ENCODE measurements at regions not wholly inside any gene's neighbourhood (a gene's known extent, or its start where the extent isn't known, plus 50 kb on each side); places are given as distances from the start of the nearest gene placed in this dataset.

DNA sequence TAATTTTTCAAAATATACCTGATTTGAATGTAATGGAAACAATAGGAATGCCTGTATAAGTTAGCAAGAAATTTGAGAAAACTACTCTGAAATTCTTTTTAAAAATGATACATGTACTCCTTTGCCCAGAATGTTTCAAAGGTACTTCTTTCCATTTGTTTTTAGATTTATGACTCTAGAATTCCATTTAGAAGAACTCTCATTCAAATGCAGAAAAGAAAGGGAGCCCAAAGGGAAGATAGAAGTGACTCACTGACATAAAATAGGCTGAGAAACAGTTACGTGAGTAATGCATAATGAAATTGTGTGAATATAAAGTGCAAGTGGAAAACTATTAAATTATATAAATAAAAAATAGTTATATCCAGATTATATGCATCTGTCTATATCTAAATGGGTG is 926.3 kb downstream of the TAF11L14 start:
- Histone ChIP-seq H3K27ac (no peak overlapping the region), H3K9me3 (ENCODE audit: low read depth) (no peaks in the 10 kb centered on the region), H3K4me1 (ENCODE audit: low read depth) (no peaks in the 10 kb centered on the region), H3K36me3 (no peaks in the 10 kb centered on the region), H3K27me3 (no peaks in the 10 kb centered on the region), H3K4me3 (no peak overlapping the region)
- TF ChIP-seq CTCF (IDR thresholded peaks at IDR 0.05; ENCODE audit: low read depth, low read length): no peak
- no peak for DNase-seq (ENCODE audit: low read depth in 1 of 2, low spot score in 1 of 2)

- TF ChIP-seq CTCF (IDR thresholded peaks at IDR 0.05; ENCODE audit: low read depth, low read length): no peak
- Histone ChIP-seq H3K9me3 (ENCODE audit: low read depth) (no peaks in the 10 kb centered on the region), H3K4me3 (no peak overlapping the region), H3K4me1 (ENCODE audit: low read depth) (no peaks in the 10 kb centered on the region), H3K27me3 (no peaks in the 10 kb centered on the region), H3K27ac (no peak overlapping the region), H3K36me3 (no peaks in the 10 kb centered on the region)
- DNase-seq (ENCODE audit: low read depth in 1 of 2, low spot score in 1 of 2): no peak
These were observed 929.6 kb downstream of the TAF11L14 start for GRCh38 chr5:18563853-18564252.

DNA sequence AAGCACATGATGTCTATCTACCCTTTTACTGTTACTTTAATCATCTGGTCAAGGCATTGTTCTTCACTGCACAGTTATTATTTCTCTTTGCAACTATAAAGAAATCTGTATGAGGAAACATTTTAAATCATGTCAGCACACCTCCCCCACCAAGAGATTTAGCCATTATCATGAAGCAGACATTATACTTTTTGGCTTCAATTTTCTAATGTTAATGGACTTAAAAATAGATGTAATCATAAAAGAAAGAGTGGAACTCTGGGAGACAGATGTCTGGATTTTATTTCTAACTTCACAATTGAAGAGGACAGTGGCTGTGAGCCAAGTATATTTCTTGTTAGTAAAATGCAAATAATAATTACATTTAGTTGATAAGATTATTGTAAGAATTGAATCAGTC is 932.4 kb downstream of the TAF11L14 start:
- H3K4me3 ChIP-seq: no peak overlapping the region
- H3K36me3 ChIP-seq: no peaks in the 10 kb centered on the region
- no peak for DNase-seq (ENCODE audit: low read depth in 1 of 2, low spot score in 1 of 2)
- TF ChIP-seq CTCF (IDR thresholded peaks at IDR 0.05; ENCODE audit: low read depth, low read length): no peak
- H3K4me1 ChIP-seq (ENCODE audit: low read depth): no peaks in the 10 kb centered on the region
- H3K9me3 ChIP-seq (ENCODE audit: low read depth): no peaks in the 10 kb centered on the region
- H3K27me3 ChIP-seq: no peaks in the 10 kb centered on the region
- H3K27ac ChIP-seq: no peak overlapping the region

DNA sequence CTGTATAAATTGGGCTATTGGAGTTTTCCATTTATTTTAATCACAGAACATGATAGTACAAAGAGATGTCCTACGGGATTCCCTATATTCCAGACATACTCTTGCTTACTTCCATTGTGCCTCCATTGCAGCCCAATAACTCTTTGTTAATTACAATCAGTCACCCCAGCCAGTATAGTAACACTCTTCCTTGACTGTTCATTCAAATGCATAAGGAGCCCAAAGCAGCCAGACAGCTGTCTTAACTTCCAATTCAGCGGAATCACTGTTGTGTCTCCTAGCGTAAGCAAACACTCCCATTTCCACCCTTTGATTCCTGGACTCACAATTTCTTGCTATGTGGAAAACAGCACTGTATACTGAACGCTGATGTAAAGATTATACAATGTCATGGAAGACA is 942.3 kb downstream of the TAF11L14 start:
- Histone ChIP-seq H3K9me3 (ENCODE audit: low read depth) (no peaks in the 10 kb centered on the region), H3K4me3 (no peak overlapping the region), H3K36me3 (no peaks in the 10 kb centered on the region), H3K27ac (no peak overlapping the region), H3K4me1 (ENCODE audit: low read depth) (no peaks in the 10 kb centered on the region), H3K27me3 (no peaks in the 10 kb centered on the region)
- TF ChIP-seq CTCF (IDR thresholded peaks at IDR 0.05; ENCODE audit: low read depth, low read length): no peak
- DNase-seq (ENCODE audit: low read depth in 1 of 2, low spot score in 1 of 2): no peak

GRCh38 chr5:18601185-18601584 is 966.9 kb downstream of the TAF11L14 start:
- H3K9me3 ChIP-seq (ENCODE audit: low read depth): no peaks in the 10 kb centered on the region
- no peak overlapping the region for H3K27ac ChIP-seq
- H3K4me3 ChIP-seq: no peak overlapping the region
- TF ChIP-seq CTCF (IDR thresholded peaks at IDR 0.05; ENCODE audit: low read depth, low read length): no peak
- no peaks in the 10 kb centered on the region for H3K36me3 ChIP-seq
- H3K27me3 ChIP-seq: no peaks in the 10 kb centered on the region
- no peak for DNase-seq (ENCODE audit: low read depth in 1 of 2, low spot score in 1 of 2)
- H3K4me1 ChIP-seq (ENCODE audit: low read depth): no peaks in the 10 kb centered on the region

DNA sequence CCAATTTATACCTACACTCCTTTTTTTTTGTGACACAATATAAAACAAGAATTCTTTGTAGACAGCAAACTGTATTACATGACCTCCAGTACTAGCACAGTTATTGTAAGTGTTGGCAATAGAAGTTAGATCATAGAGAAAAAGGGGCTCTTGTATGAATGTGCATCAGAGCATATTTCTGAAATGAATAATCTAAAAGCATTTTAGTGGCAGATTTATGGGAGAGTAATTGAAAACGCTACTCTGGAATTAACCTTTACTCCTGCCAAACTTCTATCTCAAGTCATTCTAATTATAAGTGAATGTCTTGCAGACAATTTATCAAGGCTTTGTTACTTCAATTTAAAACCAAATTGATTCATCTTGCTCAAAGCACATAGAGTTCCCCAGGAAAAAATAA is 968.1 kb downstream of the TAF11L14 start:
- H3K9me3 ChIP-seq (ENCODE audit: low read depth): no peaks in the 10 kb centered on the region
- H3K4me3 ChIP-seq: no peak overlapping the region
- H3K36me3 ChIP-seq: no peaks in the 10 kb centered on the region
- no peak for TF ChIP-seq CTCF (IDR thresholded peaks at IDR 0.05; ENCODE audit: low read depth, low read length)
- H3K27me3 ChIP-seq: no peaks in the 10 kb centered on the region
- H3K4me1 ChIP-seq (ENCODE audit: low read depth): no peaks in the 10 kb centered on the region
- no peak for DNase-seq (ENCODE audit: low read depth in 1 of 2, low spot score in 1 of 2)
- no peak overlapping the region for H3K27ac ChIP-seq

Data from cardiac muscle cell (in vitro differentiated cells and primary cell).